ENCODE measurements at regions not wholly inside any gene's neighbourhood (a gene's known extent, or its start where the extent isn't known, plus 50 kb on each side); places are given as distances from the start of the nearest gene placed in this dataset.

GRCh38 chr14:95406756-95407277, 87.1 kb upstream of the CLMN start:
- H3K9me3 ChIP-seq (replicated peaks; ENCODE audit: insufficient read depth, low read length): no peaks in the 10 kb centered on the region
- no peak overlapping the region for H3K27ac ChIP-seq (ENCODE audit: low read length)
- no peak overlapping the region for H3K9ac ChIP-seq (ENCODE audit: low read length)
- H3K9me2 ChIP-seq (replicated peaks; ENCODE audit: insufficient read depth, low read length): no peaks in the 10 kb centered on the region
- no peaks in the 10 kb centered on the region for H4K20me1 ChIP-seq (ENCODE audit: insufficient read depth, low read length)
- TF ChIP-seq EZH2 (optimal IDR thresholded peaks at IDR 0.05; ENCODE audit: low read depth, low read length): no peak
- no peaks in the 10 kb centered on the region for H3F3A ChIP-seq (ENCODE audit: insufficient read depth, low read length)
- no peak for DNase-seq
- H3K4me1 ChIP-seq (ENCODE audit: low read length): no peaks in the 10 kb centered on the region
- no peaks in the 10 kb centered on the region for H3K27me3 ChIP-seq (replicated peaks; ENCODE audit: insufficient read depth, low read length)
- no peak overlapping the region for H2AFZ ChIP-seq (ENCODE audit: low read length)
- no peak overlapping the region for H3K4me2 ChIP-seq (ENCODE audit: low read depth, low read length)
- no peaks in the 10 kb centered on the region for H3K79me2 ChIP-seq (ENCODE audit: low read length)
- no peaks in the 10 kb centered on the region for H3K36me3 ChIP-seq (replicated peaks; ENCODE audit: insufficient read depth, low read length)
- no peak overlapping the region for H3K4me3 ChIP-seq (ENCODE audit: low read length)

- no peaks in the 10 kb centered on the region for H3K9me3 ChIP-seq (replicated peaks; ENCODE audit: insufficient read depth, low read length)
- no peaks in the 10 kb centered on the region for H3K4me1 ChIP-seq (ENCODE audit: low read length)
- DNase-seq: no peak
- TF ChIP-seq CTCF (IDR thresholded peaks at IDR 0.05; ENCODE audit: low read length) (no peak), EZH2 (optimal IDR thresholded peaks at IDR 0.05; ENCODE audit: low read depth, low read length) (no peak), EZH2phosphoT487 (IDR thresholded peaks at IDR 0.05; ENCODE audit: low read length) (no peak)
- no peak overlapping the region for H3K4me3 ChIP-seq (ENCODE audit: low read length)
- H3K9me2 ChIP-seq (replicated peaks; ENCODE audit: insufficient read depth, low read length): no peaks in the 10 kb centered on the region
- no peaks in the 10 kb centered on the region for H3K27me3 ChIP-seq (replicated peaks; ENCODE audit: insufficient read depth, low read length)
- no peaks in the 10 kb centered on the region for H3K36me3 ChIP-seq (replicated peaks; ENCODE audit: insufficient read depth, low read length)
- no peak overlapping the region for H3K4me2 ChIP-seq (ENCODE audit: low read depth, low read length)
- H3K9ac ChIP-seq (ENCODE audit: low read length): no peak overlapping the region
- no peaks in the 10 kb centered on the region for H3K79me2 ChIP-seq (ENCODE audit: low read length)
- H3F3A ChIP-seq (ENCODE audit: insufficient read depth, low read length): no peaks in the 10 kb centered on the region
- no peak overlapping the region for H2AFZ ChIP-seq (ENCODE audit: low read length)
- no peaks in the 10 kb centered on the region for H4K20me1 ChIP-seq (ENCODE audit: insufficient read depth, low read length)
- no peak overlapping the region for H3K27ac ChIP-seq (ENCODE audit: low read length)
Observed at GRCh38 chr14:95404583-95404982, 84.9 kb upstream of the CLMN start.

GRCh38 chr14:95402578-95402977, 82.9 kb upstream of the CLMN start:
- no peaks in the 10 kb centered on the region for H3K9me3 ChIP-seq (replicated peaks; ENCODE audit: insufficient read depth, low read length)
- H3K9ac ChIP-seq (ENCODE audit: low read length): no peak overlapping the region
- DNase-seq: no peak
- no peak overlapping the region for H3K4me2 ChIP-seq (ENCODE audit: low read depth, low read length)
- H4K20me1 ChIP-seq (ENCODE audit: insufficient read depth, low read length): no peaks in the 10 kb centered on the region
- H2AFZ ChIP-seq (ENCODE audit: low read length): no peak overlapping the region
- H3K27me3 ChIP-seq (replicated peaks; ENCODE audit: insufficient read depth, low read length): no peaks in the 10 kb centered on the region
- H3K4me3 ChIP-seq (ENCODE audit: low read length): no peak overlapping the region
- no peaks in the 10 kb centered on the region for H3F3A ChIP-seq (ENCODE audit: insufficient read depth, low read length)
- no peaks in the 10 kb centered on the region for H3K4me1 ChIP-seq (ENCODE audit: low read length)
- H3K79me2 ChIP-seq (ENCODE audit: low read length): no peaks in the 10 kb centered on the region
- TF ChIP-seq EZH2phosphoT487 (IDR thresholded peaks at IDR 0.05; ENCODE audit: low read length) (no peak), CTCF (IDR thresholded peaks at IDR 0.05; ENCODE audit: low read length) (no peak)
- no peaks in the 10 kb centered on the region for H3K36me3 ChIP-seq (replicated peaks; ENCODE audit: insufficient read depth, low read length)
- no peaks in the 10 kb centered on the region for H3K9me2 ChIP-seq (replicated peaks; ENCODE audit: insufficient read depth, low read length)
- H3K27ac ChIP-seq (ENCODE audit: low read length): no peak overlapping the region

GRCh38 chr14:95402176-95402575, 82.5 kb upstream of the CLMN start:
- Histone ChIP-seq H3K4me1 (ENCODE audit: low read length) (no peaks in the 10 kb centered on the region), H3K9me2 (replicated peaks; ENCODE audit: insufficient read depth, low read length) (no peaks in the 10 kb centered on the region), H2AFZ (ENCODE audit: low read length) (no peak overlapping the region), H3K36me3 (replicated peaks; ENCODE audit: insufficient read depth, low read length) (no peaks in the 10 kb centered on the region), H3K9me3 (replicated peaks; ENCODE audit: insufficient read depth, low read length) (no peaks in the 10 kb centered on the region), H3K9ac (ENCODE audit: low read length) (no peak overlapping the region), H3F3A (ENCODE audit: insufficient read depth, low read length) (no peaks in the 10 kb centered on the region), H4K20me1 (ENCODE audit: insufficient read depth, low read length) (no peaks in the 10 kb centered on the region), H3K4me3 (ENCODE audit: low read length) (no peak overlapping the region), H3K27me3 (replicated peaks; ENCODE audit: insufficient read depth, low read length) (no peaks in the 10 kb centered on the region), H3K4me2 (ENCODE audit: low read depth, low read length) (no peak overlapping the region), H3K27ac (ENCODE audit: low read length) (no peak overlapping the region), H3K79me2 (ENCODE audit: low read length) (no peaks in the 10 kb centered on the region)
- TF ChIP-seq EZH2phosphoT487 (IDR thresholded peaks at IDR 0.05; ENCODE audit: low read length) (no peak), EZH2 (optimal IDR thresholded peaks at IDR 0.05; ENCODE audit: low read depth, low read length) (no peak), CTCF (IDR thresholded peaks at IDR 0.05; ENCODE audit: low read length) (no peak)
- no peak for DNase-seq

Measured in MM.1S (cell line).